ENCODE measurements at regions not wholly inside any gene's neighbourhood (a gene's known extent, or its start where the extent isn't known, plus 50 kb on each side); places are given as distances from the start of the nearest gene placed in this dataset.
"Not testable (repeated sequence)": the region's sequence is repeated elsewhere in the genome, so short reads cannot be mapped to it uniquely, and the experiment has no call there.

DNA sequence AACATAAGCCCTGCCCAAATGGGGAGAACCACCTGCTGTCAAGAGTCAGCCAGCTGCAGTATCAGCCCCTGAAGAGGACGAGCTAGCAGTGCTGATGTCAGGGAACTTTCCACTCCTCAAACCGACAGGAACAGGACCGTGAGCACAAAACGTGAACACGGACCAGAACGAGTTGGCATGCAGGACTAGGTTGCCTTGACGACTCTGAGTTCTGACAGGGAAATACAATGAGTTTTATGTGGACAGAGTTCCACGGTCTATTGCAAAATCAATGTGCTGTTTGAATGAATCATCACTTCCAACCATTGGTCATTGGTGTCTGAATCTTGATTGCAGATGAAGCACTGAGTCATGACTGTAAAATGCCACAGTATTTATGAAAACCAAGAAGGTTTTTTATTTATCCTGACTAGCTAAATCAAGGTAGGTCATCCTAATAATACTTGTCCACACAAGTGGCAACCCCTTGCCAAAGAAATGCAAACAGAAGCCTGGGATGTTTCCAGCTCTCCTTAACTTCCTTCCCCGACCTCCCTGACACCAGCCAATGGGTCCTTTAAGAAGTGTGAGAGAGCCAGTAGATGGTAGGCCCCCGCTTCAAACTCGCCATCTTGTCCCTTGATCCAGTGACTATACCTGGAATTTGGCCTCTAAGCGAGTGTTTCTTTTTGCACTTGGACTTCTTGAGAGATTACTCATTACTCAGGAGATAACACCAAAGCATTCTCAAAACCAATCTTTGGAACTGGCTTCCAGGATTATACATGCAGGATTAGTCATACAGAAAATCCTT lies 119.6 kb downstream of the ASB7 start:
- DNase-seq = peak; percentile 88 to 91

DNA sequence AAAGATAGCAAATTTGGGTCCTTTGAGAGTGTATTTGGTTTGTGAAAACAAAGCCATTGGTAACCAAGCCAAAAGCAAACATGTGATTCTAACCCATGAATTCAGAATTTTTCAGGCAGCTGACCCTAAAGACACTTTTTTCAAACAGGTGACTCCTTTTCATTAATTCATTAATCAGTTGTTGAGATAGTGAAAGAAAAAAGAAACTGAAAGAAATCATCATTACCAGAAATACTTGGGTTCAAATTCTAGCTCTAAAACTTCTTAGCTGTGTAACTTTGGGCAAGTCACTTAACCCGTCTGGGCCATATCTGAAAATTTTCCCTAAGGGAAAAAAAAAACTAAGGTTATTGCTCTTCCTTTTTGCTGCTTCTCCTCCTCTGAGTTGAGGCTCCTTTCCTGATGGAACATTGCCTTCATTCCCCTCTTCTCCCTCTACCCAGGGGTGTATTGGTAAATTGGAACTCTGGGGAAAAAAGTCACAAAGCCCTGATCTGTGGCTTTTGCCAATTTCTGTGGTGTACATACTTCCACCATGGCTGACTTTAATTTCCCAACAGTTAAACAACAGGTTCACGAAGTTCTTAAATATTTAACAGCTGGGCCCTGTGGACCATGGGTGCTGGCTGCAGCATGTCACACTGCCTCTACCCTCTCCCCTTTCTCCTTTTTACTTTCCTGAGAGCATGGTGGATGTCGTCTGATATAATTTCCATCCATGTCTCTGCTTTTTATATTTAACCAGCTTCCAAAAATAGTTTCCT lies 120.3 kb downstream of the ASB7 start:
- DNase-seq = no peak

DNA sequence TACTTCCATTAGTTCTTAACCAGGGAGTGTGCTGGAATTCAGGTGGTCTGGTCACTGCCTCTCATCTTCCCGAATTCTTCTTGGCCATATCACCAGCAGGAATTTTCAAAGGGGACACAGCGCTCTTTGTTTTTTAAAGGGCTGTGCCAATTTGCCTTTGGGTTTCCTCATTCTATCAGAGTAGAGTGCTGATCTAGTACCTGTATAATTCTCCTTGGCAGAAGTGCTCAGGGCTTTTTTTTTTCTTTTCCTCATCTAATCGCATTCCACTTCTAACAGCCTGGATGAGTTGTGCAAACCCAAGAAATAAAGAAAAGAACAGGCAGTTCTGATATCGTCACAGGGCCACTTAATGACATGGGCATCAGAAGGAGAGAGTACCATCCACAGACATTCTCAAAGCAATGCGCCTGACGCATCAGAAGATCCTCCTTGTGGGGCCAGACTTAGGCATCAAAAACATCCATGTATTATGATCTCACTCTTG lies 121.0 kb downstream of the ASB7 start:
- no peak for DNase-seq

DNA sequence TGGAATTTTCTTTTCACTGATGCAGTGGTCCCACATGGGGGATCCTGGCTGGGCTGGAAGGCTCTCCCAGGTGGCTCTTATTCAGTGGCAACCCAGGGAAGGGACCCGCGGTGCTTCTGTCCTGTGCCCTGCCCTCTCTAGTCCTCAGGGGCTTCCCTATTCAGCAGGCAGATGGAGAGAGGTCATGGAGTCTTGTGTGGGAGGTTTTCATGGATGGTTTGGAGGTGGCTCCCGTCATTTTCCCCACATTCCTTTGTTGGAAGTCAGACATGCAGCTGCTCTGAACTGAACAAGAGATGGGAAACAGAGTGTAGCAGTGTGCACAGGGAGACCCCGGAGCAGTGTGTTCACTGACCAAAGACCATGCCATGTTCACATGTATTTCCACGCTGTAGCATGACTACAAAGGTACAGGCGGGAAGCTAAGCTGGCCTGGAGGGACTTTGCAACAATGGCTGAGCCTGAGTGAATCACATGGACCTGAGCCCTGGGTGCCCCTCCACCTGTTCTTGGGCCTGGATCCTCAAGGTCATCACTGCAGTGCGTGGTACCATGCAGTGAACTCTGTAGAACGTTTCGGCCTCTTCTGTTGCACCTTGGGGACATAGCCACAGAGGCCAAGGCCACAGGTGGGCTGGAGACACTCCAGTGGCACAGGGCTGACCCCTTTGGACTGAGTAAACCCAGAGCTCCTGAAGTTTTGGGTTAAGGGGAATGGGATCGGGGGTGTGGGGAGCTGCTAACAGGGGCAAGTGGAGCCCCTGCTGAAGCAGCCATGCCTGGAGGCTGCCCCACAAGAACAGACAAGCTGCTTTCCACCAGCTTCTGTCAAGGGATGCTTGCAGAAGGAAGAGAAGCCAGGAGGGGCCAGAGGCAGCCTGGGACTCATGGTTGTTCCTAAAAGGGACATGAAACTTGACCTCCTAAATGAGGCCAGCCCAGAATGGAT lies 123.0 kb downstream of the ASB7 start:
- no peak for DNase-seq

DNA sequence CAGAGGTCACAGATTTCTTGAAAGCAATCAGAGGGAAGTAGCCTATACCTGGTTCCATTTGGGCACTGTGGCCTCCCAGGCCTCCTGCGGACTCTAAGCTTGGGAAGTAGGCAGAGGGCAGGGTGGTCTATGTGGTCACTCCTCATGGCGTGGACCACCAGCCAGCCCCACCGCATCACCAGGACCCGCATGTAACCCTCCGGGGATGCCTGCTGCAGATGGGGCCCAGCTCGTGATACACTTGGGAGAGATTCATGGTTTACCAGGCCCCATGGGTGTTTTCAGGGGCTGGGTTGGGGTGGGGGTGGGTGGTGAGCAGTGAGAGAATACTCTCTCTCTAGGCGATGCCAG lies 123.7 kb downstream of the ASB7 start:
- DNase-seq = no peak

DNA sequence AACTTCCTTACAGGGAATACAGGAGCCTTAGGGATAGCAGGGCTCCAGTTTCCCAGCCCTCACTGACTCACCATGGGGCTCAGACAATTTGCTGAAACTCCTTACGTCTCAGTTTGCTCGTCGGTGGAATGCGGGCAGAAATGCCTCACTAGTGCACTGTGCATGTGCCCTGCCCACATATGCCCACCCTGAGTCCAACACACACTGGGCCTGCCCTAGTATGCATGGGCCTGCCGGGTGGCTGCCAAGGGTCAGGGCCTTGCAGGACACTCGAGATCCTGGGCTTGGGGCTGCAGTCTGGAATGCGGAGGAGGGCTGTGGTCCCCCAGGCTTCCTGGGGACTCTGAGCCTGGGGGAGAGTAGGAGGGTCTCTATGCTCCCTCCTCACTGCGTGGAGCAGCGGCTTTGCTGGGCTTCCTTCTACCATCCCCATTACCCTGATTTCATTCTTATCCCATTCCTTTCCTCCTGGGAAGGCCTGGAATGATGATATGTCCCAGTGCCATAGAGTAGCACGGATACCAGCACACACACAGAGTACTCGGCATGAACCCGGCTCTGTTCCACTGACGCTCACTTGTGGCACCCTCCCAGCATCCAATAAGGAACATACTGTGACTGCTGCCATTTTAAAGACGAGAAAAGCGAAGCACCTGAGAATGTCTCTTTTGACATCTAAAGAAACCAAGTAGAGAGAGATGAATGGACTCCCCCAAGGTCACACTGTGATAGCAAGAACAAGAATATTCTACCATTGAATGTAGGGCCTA lies 124.2 kb downstream of the ASB7 start:
- DNase-seq = no peak

DNA sequence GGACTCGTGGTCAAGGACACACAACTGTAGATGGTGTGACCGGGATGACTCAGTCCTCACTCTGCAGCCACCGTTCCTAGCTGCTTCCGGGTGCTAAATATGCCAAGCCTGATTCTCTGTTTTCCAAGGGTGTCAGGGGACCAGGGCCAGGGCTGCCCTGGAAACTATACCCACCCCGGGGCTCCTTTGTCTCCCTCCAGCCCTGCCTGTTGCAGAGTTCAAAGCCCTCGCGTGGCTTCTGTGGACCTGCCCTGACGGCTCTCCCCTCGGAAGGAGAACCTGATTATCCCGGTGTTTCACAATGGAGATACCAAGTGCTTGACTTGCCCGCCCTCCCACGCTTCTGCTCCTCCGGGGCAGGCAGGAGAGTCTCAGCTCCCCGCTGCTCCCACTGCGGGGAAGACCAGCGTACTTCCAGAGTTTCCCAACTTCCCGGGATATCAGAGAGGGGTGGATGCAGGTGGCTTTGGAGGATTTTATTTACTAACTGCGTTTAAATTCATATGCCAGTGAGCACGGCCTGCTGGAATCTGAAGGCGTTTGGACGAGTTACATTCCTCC lies 125.0 kb downstream of the ASB7 start:
- no peak for DNase-seq

DNA sequence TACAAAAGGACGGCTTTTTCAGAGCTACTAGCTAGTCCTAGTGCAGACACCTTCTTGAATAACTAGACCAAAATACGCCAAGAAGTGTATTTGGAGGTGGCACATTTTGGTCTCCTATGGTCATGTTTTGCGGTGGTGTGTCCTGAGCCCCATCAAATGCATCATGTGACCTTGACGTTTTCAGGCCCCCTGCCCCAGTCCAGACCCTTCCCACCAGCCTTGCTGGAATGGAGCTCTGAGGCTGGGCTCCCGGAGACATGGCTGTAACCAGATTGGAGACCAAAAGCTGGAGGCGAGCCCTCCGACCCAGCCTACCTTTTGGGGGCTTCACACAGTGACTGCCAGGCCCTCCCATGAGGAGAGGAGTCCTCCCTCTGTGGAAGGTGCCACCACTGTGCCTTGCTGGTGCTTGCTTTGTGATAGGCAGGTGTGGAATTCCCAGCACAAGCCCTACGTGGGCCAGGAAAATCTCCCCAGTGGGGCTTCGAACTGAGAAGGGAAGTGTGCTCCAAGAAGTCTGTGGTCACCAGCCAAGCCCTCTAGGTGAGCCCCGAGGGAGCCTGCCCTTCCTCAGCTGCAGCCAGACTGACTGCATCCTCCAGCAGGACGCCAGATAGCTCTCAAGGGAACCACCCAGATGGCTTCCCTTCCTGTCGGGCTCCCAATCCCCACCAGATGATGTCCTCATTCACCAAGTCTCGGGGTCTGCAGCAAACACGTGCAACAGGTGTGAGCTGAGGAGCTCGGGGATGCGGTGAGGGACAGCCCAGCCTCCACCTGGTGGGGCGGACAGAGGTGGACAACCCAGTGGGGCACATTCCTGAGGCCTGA lies 126.2 kb downstream of the ASB7 start:
- DNase-seq = no peak

DNA sequence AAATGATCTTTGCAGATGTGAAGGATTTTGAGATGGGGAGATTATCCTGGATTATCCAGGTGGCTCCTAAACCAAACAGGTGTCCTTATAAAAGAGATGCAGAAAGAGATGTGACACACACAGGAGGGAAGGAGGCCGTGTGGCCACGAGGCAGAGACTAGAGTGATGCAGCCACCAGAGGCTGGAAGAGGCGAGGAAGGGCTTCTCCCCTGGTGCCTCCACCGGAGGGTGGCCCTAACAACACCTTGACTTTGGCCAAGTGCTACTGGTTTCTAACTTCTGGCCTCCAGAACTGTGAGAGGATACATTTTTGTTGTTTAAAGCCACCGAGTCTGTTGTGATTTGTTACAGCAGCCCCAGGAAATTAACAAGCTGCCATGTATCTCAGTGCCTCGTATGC lies 127.1 kb downstream of the ASB7 start:
- DNase-seq = no peak

DNA sequence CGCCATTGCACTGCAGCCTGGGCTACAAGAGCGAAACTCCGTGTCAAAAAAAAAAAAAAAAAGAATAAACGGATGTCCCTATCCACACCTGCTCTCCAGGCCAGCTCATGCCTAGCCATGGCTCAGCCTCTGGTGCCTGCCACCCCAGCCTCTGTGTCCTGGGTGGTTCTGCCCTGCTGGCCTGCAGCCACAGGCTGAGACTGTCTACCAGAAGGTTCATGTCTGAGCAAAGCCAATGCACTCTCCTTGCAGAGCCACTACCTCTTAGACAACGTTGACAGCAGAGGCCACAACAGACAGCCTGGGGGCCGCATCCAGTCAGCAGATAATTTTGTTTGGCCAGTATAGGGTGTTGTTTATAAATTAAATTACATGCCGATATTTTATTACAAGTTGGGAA lies 127.7 kb downstream of the ASB7 start:
- no peak for DNase-seq

DNA sequence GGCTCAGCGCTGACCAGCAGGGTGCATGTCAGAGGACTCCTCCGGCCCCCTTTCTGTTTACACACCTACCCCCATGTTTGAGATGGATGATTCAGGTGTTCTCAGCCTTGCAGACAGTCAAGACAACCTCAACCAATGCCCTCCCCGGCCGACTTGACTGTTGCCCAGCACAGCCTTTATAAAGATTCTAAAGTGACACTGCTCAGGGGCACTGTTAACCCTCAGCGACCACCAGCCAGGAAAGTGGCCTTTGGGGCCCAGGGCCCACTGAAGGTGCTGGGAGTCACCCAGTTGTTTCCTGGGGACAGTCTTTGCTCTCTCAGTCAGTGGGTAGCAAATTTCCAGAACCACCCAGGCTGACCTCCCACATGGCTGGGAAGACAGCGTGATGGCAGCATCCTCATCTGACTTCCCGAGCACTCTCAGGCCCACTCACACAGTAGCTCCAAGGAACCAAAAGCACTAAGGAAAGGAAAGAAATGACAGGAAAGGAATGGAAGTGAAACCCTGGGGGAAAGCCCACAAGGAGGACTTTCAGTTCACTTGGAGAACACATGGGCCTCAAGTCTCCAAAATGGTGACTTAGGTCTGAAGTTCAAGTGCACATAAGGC lies 128.4 kb downstream of the ASB7 start:
- peak; percentile 10 to 72 for DNase-seq

DNA sequence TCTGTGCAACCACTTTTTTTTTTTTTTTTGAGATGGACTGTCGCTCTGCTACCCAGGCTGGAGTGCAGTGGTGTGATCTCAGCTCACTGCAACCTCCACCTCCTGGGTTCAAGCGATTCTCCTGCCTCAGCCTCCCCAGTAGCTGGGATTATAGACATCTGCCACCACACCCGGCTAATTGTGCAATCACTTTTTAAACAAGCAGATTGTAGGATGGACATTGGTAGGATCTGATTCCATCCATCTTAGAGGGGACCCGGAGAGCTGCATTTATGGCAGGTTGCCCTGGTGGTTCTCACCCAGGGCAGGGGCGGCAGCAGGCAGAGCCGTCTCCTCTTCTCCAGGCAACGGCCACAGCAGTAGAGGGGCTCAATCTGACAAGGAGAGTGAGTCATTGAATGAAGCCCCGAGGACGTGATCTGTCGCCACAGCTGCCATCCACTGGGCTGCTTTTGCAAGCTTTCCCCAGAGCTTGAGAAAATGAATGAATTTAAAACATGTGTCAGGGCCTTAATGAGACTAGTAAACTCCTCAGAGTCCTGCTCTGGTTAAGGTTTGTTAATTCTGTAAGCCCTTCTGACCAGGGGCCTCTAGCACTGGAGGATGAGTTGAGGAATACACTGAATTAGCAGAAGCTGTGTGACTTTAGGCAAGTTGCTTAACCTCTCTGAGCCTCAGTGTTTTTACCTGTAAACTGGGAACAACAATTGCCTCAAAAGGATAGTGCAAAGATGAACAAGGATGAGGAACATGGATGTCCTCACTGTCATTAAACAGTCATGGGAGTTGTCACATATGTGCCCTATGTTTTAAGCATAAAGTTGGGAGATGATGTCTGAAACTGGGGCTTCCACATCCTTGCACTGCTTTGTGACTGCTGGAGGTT lies 129.1 kb downstream of the ASB7 start:
- DNase-seq = no peak

DNA sequence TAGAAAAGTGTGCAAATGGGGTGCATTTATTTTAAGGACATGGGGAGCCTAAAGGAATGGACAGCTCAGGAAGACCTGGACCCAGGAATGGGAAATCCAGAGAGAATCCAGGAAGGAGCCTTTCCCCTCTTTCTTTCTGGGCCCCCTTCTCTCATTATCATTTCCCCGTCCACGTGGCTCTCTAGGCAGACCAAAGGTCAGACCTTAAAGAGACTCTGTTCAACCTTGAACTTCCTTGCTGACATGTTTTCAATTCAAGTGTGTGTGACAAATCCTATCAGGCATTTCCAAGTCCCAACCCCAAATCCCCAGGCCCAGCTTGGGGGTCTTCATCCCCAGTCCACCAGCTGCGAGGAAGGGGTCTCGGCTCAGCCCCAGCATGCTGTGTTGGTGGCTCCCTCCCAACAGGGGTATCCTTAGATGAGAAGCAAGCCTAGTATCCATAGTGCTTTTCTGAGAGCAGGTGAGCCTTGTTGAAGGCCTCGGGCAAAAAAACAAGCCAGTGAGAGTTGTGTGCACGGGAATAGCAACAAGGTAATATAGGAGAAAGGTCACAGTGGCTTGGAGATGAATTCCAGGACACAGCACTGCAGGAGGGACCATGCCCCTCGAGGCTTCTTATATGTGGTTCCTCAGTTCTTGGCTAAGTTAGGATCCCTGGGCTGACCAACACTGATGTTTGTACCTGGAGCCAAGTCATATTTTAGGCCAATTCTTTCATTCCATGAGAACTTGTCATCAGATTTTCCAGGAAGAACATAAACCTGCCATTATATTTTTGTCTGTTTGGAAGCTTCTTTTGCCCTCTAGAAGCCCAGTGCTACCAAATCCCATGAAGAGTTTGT lies 130.0 kb downstream of the ASB7 start:
- DNase-seq = no peak

DNA sequence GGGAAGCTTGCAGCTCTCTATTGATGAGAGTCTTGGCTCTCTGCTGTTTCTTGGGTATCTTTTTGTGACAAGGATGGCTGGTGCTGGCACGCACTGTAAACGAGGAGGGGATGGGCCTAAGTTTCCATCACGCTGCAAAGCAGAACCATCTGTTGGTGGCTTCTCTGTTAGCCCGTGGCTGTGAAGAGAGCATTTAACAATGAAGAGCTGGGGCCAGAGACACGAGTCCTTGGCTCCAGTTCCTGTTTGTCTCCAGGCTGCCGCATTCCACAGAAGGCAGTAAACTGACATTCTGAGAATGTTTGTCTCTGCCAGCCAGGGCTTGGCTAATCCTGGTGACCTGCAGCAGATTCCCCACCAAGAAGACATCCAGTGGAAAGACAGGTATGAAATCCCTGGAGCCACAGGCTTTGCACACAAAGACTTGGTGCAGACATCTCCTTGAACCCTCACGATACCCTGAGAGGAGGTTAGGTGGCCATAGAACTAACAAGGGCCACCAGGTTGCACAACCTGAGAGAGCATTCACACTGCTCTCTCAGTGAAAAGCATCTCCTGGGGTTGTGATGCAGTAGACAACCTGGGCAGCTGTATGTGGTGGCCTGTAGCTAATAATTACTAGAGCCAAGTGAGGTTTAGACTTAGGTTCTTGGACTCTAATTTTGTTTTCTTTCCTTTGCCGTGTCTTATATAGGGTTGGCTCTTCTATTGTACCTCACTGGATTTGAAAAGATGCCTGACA lies 130.9 kb downstream of the ASB7 start:
- no peak for DNase-seq

DNA sequence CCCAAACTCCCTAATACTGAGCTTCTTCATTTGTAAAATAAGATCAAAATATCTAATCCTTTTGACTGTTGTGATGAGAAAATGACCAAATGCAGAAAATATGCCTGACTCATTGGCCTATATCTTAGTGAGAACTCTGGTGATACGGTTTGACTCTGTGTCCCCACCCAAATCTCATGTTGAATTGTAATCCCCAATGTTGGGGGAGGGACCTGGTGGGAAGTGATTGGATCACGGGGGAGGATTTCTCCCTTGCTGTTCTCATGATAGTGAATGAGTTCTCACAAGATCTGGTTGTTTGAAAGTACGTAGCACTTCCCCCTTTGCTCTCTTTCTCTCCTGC lies 131.4 kb downstream of the ASB7 start:
- not testable (repeated sequence) for DNase-seq

DNA sequence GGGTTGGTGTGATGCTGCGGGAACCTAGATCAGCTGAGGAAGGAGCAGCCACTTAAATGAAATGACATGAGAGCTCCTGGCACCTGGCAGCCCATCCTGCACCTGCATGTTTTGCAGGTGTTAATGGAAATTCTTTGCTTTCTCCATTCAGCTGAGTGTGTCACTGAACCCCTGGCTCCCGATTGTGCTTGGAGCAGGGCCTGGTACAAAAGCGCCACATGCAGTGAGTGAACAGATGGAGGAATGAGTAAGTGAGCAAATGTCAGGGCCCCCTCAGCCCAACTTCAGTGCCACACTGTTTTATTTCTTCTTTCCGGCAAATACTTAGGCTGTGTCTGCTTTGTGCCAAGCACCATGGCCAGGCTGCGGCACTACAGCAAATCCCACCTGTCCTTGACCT lies 132.2 kb downstream of the ASB7 start:
- DNase-seq = no peak

DNA sequence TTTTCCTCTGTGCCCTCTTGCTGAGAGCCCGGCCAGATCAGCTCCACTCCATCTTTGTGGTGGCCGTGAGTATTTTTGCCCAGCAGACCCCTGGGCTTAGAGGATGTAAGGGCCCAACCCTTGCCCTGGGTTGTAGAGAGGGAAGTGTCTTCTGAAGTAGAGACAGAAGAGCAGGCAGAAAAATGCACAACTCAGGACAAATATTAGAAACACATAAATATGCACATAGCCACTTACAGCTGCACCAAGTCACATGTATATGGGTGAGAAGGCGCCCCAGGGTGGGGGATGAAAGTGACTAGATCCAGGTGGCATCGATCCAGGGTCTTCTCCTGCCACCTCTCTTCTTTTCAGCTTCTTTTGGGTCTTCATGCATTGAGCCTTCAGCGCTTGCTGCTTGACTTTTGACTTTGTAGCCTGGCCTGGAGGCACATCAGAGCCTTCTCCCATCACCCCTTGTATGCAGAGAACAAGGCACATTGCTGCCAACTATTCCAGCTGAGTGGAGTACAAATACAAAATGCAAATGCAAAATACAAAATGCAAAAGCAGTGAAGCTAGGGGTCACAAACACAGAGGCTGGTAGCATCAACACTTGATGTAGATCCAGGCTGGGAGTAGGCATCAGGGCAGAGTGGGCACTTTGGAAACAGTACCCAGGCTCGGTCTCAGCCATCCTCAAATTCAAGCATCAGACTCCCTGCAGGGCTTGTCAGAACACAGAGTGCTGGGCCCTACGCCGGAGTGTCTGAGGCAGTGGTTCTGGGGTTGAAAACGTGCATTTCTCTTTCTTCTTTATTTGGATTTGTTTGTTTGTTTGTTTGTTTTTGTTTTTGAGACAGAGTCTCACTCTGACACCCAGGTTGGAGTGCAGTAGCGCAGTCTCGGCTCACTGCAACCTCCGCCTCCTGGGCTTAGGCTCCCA lies 133.0 kb downstream of the ASB7 start:
- no peak for DNase-seq
